Brain microvascular endothelial cell (primary cell): ENCODE measurements at regions not wholly inside any gene's neighbourhood (a gene's known extent, or its start where the extent isn't known, plus 50 kb on each side); places are given as distances from the start of the nearest gene placed in this dataset.
"Not testable (repeated sequence)": the region's sequence is repeated elsewhere in the genome, so short reads cannot be mapped to it uniquely, and the experiment has no call there.

Experiments used
- DNase-seq: peaks from one replicate; pipeline ENCODE4 v3.0.0-alpha.2; 2020
- H3K27ac ChIP-seq: fragments of 250-450 bp; sonication (Bioruptor Pico); 2 replicates; pipeline ENCODE4 v1.5.1; 2020; ENCODE audit warnings: mild to moderate bottlenecking, moderate library complexity
- H3K27me3 ChIP-seq: fragments of 250-450 bp; sonication (Bioruptor Pico); replicated peaks from 2 replicates; pipeline ENCODE4 v1.5.1; 2020; ENCODE audit warnings: mild to moderate bottlenecking
- H3K36me3 ChIP-seq: fragments of 250-450 bp; sonication (Bioruptor Pico); replicated peaks from 2 replicates; pipeline ENCODE4 v1.5.1; 2020; ENCODE audit warnings: mild to moderate bottlenecking
- H3K4me3 ChIP-seq: 2 replicates; pipeline ENCODE4 v1.5.1; 2011; ENCODE audit warnings: low read depth, mild to moderate bottlenecking, control low read depth, low read length, moderate library complexity
- in situ Hi-C: cut with HindIII; loops from 2 replicates; pipeline ENCODE4 v1.10.0; 2017; ENCODE audit warnings: low sequenced_read_pairs, low pct_ligation_motif_present

DNA sequence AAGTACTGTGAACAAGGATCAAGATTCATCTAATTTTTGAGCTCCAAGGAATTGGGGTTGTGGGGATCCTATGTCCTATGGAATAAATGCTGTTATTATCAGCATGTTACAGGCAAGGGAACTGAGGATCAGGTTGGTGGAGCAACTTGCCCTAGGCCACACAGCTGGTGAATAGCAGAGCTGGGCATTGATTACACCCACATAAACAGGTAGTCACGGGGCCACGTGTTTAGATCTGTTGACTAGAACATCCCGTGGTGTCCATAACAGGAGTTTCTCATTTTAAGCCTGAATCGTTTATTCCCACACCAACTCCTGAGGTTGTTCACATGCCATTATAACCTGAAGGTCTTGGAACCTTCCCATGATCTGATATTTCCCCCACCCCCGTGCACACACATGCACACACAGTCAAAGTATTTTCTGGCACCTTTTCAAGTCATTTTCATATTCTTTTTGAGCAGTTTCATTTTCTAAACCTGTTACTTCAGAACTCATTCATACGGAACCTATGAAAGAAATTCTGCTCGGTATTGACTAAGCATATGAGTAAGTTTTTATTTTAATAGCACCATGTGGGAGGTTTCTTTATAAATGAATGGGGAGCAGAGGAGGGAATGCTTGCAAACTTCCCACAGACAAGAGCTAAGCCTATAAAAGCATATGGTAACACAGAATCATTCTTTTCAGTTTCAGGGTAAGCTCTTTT lies 338.1 kb downstream of the ANAPC1 start:
- H3K27ac ChIP-seq, H3K27me3 ChIP-seq, H3K36me3 ChIP-seq, in situ Hi-C loops, DNase-seq, H3K4me3 ChIP-seq: not testable (repeated sequence)

DNA sequence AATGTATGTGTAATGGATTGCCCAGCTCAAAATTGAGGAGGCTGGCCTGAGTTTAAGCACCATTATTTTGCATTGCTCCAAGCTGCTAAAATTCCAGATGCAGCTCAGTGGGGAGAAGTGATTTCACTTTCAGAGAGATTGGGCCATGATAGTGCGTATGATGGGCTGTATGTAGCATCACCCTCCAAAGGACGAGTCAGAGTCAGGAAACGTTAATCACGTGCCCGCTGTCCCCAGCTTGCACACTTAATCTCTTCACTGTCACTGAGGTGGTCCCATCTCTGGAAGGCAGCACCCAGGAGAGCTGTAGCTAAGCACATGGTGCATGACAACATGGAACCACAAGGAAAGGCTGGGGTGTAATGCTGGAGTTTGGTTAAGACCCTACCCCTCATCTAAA lies 337.4 kb downstream of the ANAPC1 start:
- H3K36me3 ChIP-seq, DNase-seq, H3K27ac ChIP-seq, H3K27me3 ChIP-seq, in situ Hi-C loops, H3K4me3 ChIP-seq: not testable (repeated sequence)

DNA sequence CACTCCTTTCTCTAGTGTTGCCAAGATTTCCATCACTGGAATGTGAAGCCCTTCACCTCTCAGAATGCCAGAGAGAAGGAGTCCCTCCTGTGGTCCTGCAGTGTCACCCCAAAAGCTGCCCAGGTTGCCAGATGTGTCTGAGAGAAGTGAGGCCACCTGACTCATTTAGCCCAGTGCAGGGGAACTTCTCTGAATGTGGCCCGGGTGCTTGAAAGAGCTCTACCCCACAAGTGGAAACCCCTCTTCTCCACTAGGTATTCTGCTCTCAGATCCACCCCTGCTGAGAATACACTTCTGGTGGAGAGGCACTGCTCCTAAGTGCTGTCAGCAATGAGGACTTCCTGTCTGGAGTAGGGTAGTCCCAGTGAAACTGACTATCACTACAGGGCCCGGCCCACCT lies 334.8 kb downstream of the ANAPC1 start:
- H3K4me3 ChIP-seq, result not testable (repeated sequence)

DNA sequence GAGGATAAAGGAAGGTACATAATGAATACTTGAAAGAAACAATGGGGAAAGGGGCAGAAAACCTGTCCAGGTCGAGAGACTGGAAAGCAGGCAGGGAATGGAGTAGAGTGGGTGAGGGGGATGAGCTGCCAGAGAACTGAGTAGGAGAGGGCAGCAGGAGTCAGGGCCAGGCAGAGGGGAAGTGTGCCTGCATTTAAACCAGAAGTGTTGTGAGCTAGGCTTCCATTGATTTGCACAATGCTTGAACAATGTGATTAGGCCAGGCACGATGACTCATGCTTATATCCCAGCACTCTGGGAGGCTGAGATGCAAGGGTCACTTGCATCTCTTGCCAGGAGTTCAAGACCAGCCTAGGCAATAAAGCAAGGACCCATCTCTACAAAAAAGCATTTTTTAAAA lies 332.6 kb downstream of the ANAPC1 start:
- H3K27ac ChIP-seq, in situ Hi-C loops, H3K36me3 ChIP-seq, DNase-seq, H3K27me3 ChIP-seq, H3K4me3 ChIP-seq: not testable (repeated sequence)

More for the DNA sequence above, 334.8 kb downstream of the ANAPC1 start:
- H3K27ac ChIP-seq, H3K27me3 ChIP-seq, DNase-seq, in situ Hi-C loops, H3K36me3 ChIP-seq: not testable (repeated sequence)

DNA sequence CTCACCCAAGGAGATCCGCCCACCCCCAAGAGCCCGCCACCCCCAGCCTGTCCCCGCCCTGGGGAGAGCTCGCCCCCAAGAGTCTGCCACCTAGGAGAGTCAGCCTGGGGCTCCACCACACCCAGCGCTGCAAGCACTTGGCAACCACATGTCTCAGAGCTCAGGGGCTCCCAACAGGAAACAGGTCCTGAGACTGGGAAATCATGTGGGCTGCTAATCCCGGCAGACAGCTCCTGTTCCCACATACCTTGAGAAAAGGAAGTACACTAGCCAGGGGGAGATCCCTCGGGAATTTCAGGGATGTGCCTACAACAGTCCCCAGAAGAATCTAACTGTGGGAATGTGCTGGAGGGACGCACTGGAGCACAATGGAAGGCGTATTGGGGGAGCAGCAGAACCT lies 331.4 kb downstream of the ANAPC1 start:
- H3K36me3 ChIP-seq, H3K27ac ChIP-seq, DNase-seq, in situ Hi-C loops, H3K27me3 ChIP-seq, H3K4me3 ChIP-seq: not testable (repeated sequence)

DNA sequence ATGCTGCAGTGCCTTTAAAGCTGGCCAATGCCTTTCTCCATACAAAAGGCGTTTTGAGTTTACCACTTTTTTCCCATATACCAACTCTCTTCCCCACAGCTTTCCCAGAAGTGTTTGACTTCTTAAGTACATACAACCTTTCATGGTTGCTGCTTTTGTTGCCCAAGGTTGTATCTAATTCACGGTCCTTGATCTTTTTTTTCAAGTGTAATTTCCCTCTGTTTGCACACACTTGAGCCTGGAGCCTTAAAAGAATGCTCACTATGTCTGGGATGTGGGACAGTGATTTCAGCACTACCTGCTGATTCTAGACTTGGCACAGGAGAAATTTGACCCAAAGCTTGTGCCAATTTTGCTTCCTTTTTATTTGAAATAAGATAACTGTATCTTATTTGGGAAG lies 324.7 kb downstream of the ANAPC1 start:
- H3K27ac ChIP-seq, DNase-seq, H3K36me3 ChIP-seq, H3K4me3 ChIP-seq, in situ Hi-C loops, H3K27me3 ChIP-seq: not testable (repeated sequence)

DNA sequence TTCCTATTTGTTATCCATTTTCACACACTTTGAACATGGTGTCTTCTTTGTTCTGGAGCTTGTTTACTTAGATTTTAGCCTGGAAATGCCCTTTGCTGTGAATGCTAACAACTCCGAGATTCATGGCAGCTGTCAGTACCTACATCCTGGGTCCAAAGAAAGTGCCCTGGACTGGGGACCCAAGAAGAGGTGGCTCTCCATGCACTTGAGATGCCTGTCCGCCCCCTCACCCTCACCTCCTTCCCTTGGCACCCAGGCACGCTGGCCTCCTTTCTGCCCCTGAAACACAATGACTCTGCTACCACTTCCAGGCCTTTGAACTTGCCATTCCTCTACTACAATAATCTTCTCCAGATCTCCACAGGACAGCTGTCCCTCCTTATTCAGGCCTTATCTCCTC lies 324.2 kb downstream of the ANAPC1 start:
- H3K4me3 ChIP-seq, H3K36me3 ChIP-seq, H3K27ac ChIP-seq, H3K27me3 ChIP-seq, in situ Hi-C loops, DNase-seq: not testable (repeated sequence)

DNA sequence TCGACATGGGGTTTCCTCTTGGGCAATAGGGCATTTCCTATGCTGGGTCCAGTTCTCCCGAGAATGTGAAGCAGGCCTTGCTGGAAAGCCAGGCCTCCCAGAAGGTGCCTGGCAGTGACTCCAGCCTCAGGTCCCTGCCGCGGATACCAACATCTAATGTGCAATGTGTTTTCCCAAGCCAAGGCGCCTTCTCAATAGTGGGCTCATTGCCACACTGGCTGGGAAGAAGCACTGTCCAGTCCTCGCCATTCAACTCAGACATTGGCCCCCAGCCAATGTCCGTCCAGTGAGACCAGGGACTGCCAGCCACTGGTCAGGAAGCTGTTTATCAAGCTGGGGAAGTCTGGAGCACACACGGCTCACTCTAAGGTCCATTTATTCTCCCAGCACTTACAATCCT lies 317.9 kb downstream of the ANAPC1 start:
- H3K27me3 ChIP-seq, H3K27ac ChIP-seq, in situ Hi-C loops, H3K36me3 ChIP-seq, H3K4me3 ChIP-seq: not testable (repeated sequence)
- DNase-seq, result peak; percentile 0

DNA sequence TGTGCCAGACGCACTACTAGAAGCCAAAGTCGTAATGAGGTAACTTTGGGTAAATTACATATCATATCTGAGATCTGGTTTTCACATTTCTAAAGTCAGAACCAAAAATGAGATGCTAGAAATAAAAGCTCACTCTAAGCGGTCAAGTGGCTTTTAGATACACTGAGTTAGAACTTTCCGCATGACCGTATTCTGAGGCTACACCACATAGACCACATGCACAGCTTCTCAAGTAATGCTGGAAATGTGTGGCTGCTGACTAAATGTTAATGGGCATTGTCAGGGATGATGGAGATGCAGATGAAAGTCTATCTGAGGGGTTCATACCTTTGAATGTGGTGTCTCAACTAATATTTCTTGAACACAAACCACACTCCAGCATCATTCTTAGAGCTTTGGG lies 316.8 kb downstream of the ANAPC1 start:
- H3K36me3 ChIP-seq, in situ Hi-C loops, H3K27me3 ChIP-seq, DNase-seq, H3K4me3 ChIP-seq, H3K27ac ChIP-seq: not testable (repeated sequence)

DNA sequence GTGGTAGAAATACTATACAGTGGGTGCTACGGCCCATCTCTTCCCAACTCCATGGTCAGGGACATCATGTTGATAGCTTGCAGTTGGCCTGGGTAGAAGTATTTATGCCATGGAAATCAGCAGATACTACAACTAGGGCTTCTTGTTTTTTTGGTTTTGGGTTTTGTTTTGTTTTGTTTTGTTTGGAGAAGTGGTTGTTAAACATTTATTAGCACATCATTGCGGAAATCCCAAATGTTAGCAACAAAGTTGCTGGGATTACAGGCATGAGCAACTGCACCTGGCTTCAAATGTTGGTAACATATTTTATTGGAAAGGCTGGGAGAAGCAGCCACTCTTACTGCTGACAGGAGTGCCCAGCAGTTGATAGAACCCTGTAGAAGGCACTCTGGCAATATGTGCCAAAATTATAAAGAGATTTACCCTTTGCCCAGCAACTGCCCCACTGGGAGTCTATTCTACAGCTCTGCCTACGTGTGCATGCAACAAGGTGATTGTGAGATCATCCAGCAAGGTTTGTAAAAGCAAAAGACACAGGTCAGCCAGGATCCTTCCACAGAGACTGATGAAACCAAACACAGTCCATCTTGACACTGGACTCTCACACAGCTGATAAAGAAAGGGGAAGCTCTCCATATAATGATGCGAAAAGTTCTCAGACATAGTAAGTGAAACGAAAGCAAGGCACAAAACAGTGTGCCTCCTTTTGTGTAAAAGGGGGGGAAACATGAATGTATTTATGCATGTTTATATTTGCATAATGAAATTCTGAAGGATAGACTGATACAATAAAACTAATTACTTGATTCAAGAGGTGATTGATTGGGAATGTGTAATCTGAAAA lies 314.4 kb downstream of the ANAPC1 start:
- H3K36me3 ChIP-seq, H3K27me3 ChIP-seq, in situ Hi-C loops, DNase-seq, H3K4me3 ChIP-seq, H3K27ac ChIP-seq: not testable (repeated sequence)

DNA sequence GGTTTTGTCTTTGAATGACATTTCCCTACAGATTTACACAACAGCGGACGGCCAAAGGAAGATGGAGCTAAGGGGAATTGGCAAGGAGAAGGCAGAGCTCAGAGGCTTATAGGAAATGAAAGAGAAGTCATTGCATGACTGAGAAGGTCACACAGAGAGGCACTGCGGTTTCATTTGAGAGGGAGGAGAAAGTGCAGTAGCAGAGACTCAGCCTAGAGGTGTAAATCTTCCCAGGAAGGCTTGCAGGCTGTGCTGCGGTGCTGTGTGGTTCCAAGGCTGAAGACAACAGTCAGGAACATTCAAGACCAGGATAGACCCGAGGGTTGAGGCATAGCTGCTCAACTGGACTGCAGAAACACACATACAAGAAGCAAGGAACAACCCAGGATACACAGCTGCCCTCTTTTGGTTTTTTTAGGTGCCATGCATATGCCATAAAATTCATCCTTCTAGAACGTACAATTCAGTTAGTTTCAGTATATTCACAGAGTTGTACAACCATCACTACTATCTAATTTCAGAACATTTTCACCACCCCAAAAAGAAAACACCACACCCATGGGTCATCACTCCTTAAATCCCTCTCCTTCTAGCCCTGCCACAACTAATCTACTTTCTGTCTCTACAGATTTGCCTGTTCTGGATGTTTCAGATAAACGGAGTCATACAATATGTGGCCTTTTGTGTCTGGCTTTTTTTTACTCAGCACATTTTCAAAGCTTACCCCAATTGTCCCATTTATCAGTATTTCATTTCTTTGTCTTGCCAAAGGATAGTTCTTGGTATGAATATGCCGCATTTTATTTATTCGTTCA lies 313.5 kb downstream of the ANAPC1 start:
- in situ Hi-C loops, H3K4me3 ChIP-seq, H3K36me3 ChIP-seq, H3K27me3 ChIP-seq, H3K27ac ChIP-seq, DNase-seq: not testable (repeated sequence)

DNA sequence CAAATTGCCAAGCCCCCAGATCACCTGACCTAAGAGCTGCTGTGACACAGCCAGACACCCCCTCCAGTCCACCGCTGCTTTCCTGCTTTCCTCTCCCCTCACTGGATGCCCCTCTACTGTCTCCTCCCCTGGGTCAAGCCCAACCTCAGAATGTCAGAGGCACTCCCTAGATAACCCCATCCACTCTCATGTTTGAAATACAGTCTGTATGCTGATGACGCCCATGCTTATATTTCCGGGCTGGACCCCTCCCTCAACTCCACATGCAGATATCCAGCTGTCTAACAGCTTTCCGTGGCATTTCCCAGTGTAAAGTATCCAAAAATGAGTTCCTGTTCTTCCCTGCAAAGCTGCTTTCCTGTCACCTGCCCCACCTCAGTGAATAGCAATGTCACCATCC lies 309.2 kb downstream of the ANAPC1 start:
- in situ Hi-C loops, H3K27me3 ChIP-seq, DNase-seq, H3K27ac ChIP-seq, H3K36me3 ChIP-seq, H3K4me3 ChIP-seq: not testable (repeated sequence)

DNA sequence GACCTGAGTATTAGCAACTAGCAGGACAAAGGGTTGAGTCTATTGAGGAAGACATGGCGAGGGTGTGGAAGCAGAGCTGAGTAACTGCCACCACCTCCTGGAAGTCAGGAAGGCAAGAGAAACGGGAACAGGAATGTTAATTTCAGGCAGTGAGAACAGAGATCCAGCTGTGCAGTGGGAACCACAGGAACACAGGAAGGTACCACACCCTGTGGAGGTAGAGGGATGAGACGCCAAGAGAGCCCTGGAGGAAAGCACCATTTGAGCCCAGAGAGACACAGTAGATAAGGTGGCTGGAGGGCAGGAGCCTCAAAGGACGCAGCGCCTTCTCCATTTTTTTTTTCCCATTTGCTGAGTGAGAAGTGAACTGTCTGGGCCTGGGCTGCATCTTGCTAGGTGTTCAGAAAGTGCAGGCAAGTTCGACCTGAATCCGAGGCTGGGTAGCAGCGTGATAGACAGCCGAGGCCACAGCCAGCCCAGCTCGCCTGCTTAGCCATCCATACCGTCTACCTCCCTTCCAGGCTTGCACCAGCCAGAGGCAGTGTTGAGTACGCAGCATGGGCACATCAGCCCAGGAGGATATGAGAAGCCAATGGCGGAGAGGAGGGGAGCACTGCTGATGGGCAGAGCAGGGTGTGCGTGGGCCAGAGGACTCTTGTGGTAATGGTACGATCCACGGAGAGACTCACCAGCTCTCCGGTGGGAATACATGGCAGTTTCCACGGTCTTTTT lies 306.7 kb downstream of the ANAPC1 start:
- H3K36me3 ChIP-seq, DNase-seq, in situ Hi-C loops, H3K4me3 ChIP-seq, H3K27ac ChIP-seq, H3K27me3 ChIP-seq: not testable (repeated sequence)
